ENCODE measurements at regions not wholly inside any gene's neighbourhood (a gene's known extent, or its start where the extent isn't known, plus 50 kb on each side); places are given as distances from the start of the nearest gene placed in this dataset.

- no peak for TF ChIP-seq CTCF (IDR thresholded peaks at IDR 0.05)
- TF ChIP-seq POLR2A (IDR thresholded peaks at IDR 0.05) = no peak
- TF ChIP-seq EP300 (IDR thresholded peaks at IDR 0.05) = no peak
Observed at GRCh38 chr1:221630236-221630635, 111.7 kb downstream of the DUSP10 start.
